ENCODE measurements at regions not wholly inside any gene's neighbourhood (a gene's known extent, or its start where the extent isn't known, plus 50 kb on each side); places are given as distances from the start of the nearest gene placed in this dataset.

- TF ChIP-seq CTCF (conservative IDR thresholded peaks at IDR 0.05; ENCODE audit: low read depth, low read length) (no peak), EZH2 (IDR thresholded peaks at IDR 0.05; ENCODE audit: low read length, unreplicated experiment) (no peak)
These were observed 85.1 kb downstream of the YIPF5 start for GRCh38 chr5:144085381-144085780.

All from PC-3 (cell line).